HG02759 (cell line): ENCODE measurements at regions not wholly inside any gene's neighbourhood (a gene's known extent, or its start where the extent isn't known, plus 50 kb on each side); places are given as distances from the start of the nearest gene placed in this dataset.

Experiments
- ATAC-seq: cut with Tn5 transposase; IDR thresholded peaks from one replicate; pipeline ENCODE4 v1.9.1; 2021; ENCODE audit warnings: mild to moderate bottlenecking, moderate library complexity; ENCODE audit not compliant: unreplicated experiment

GRCh38 chr21:39057121-39057520, 126.1 kb downstream of the PSMG1 start:
- no peak for ATAC-seq

GRCh38 chr21:39056636-39057035, 126.6 kb downstream of the PSMG1 start:
- no peak for ATAC-seq

GRCh38 chr21:39055167-39055767, 128.0 kb downstream of the PSMG1 start:
- ATAC-seq: no peak

GRCh38 chr21:39054066-39054465, 129.2 kb downstream of the PSMG1 start:
- no peak for ATAC-seq

GRCh38 chr21:39053126-39053525, 130.1 kb downstream of the PSMG1 start:
- ATAC-seq: no peak

- ATAC-seq: no peak
These were observed 130.5 kb downstream of the PSMG1 start for GRCh38 chr21:39052718-39053117.

GRCh38 chr21:39051588-39051949, 131.7 kb downstream of the PSMG1 start:
- ATAC-seq: no peak

GRCh38 chr21:39050841-39051587, 132.2 kb downstream of the PSMG1 start:
- no peak for ATAC-seq

GRCh38 chr21:39048574-39048973, 134.7 kb downstream of the PSMG1 start:
- no peak for ATAC-seq

- ATAC-seq: no peak
These were observed 135.2 kb downstream of the PSMG1 start for GRCh38 chr21:39048064-39048463.

GRCh38 chr21:39047046-39047445, 136.2 kb downstream of the PSMG1 start:
- no peak for ATAC-seq

- no peak for ATAC-seq
These were observed 136.9 kb downstream of the PSMG1 start for GRCh38 chr21:39046236-39046916.

- ATAC-seq: no peak
These were observed 141.4 kb downstream of the PSMG1 start for GRCh38 chr21:39041816-39042215.

GRCh38 chr21:39040494-39041110, 142.6 kb downstream of the PSMG1 start:
- ATAC-seq: no peak

GRCh38 chr21:39037807-39038405, 145.3 kb downstream of the PSMG1 start:
- no peak for ATAC-seq

- no peak for ATAC-seq
These were observed 146.7 kb downstream of the PSMG1 start for GRCh38 chr21:39036581-39036980.

- no peak for ATAC-seq
These were observed 148.4 kb downstream of the PSMG1 start for GRCh38 chr21:39034590-39035536.

- no peak for ATAC-seq
These were observed 149.2 kb downstream of the PSMG1 start for GRCh38 chr21:39033878-39034589.
